Endothelial cell of umbilical vein (primary cell): ENCODE measurements at regions not wholly inside any gene's neighbourhood (a gene's known extent, or its start where the extent isn't known, plus 50 kb on each side); places are given as distances from the start of the nearest gene placed in this dataset.

Experiments used
- BruUV-seq: library from RNA; stranded (reverse); fragments of 400-500 nt; replicated peaks from 2 replicates; lab custom pipeline; 2021; lab: Mats Ljungman, UMichigan
- CTCF ChIA-PET: fragments of 300-600, 350-600 bp; sonication (Branson Sonifier 250); formaldehyde crosslinking; loops from one replicate; lab custom pipeline; 2021; ENCODE audit warnings: antibody characterized with exemption, inconsistent platforms; lab: Charles Lee
- POLR2A ChIA-PET: fragments of 300-600, 350-600 bp; sonication (Branson Sonifier 250); formaldehyde crosslinking; loops from one replicate; lab custom pipeline; 2021; ENCODE audit warnings: antibody characterized with exemption, inconsistent platforms; lab: Charles Lee
- DNase-seq: peaks from one replicate; pipeline ENCODE4 v3.0.0-alpha.2; 2011; ENCODE audit warnings: low read depth, low spot score
- FAIRE-seq: peaks from 2 replicates; lab custom pipeline; 2011; peaks lifted over from hg19 to GRCh38; lab: Jason Lieb, UNC
- H2AFZ ChIP-seq: 2 replicates; pipeline ENCODE4 v1.6.0; 2012; ENCODE audit warnings: low read depth, low read length, control low read depth, inconsistent platforms
- H3K27ac ChIP-seq: 2 replicates; pipeline ENCODE4 v1.5.1; 2011; ENCODE audit warnings: low read depth, mild to moderate bottlenecking, control low read depth, low read length, moderate library complexity; ENCODE audit not compliant: insufficient read depth
- H3K27me3 ChIP-seq, 2 experiments: 2 replicates each; pipeline versions ENCODE4 v1.6.0 to v1.6.1; 2011; ENCODE audit warnings: low read length in 2 of 2, mixed read lengths in 1 of 2; ENCODE audit not compliant: control insufficient read depth in 2 of 2, insufficient read depth in 2 of 2
- H3K36me3 ChIP-seq, 2 experiments: 2 replicates in 1 of 2; 3 replicates in 1 of 2; pipeline ENCODE4 v1.5.1; 2011; ENCODE audit warnings: low read length in 2 of 2, mild to moderate bottlenecking in 1 of 2, moderate library complexity in 1 of 2; ENCODE audit not compliant: control insufficient read depth in 2 of 2, insufficient read depth in 2 of 2; ENCODE audit errors: extremely low read depth in 1 of 2
- H3K4me1 ChIP-seq: 3 replicates; pipeline ENCODE4 v1.5.1; 2011; ENCODE audit warnings: mild to moderate bottlenecking, low read length; ENCODE audit not compliant: control insufficient read depth, insufficient read depth; ENCODE audit errors: extremely low read depth
- H3K4me2 ChIP-seq: 2 replicates; pipeline ENCODE4 v1.6.1; 2011; ENCODE audit warnings: low read length, control low read depth, mixed read lengths; ENCODE audit not compliant: insufficient read depth
- H3K4me3 ChIP-seq, 3 experiments: fragments of 200-600 bp in 1 of 3; sonication (generic), shearing (Covaris generic) in 1 of 3; replicated peaks in 1 of 3; 2 replicates each; pipeline ENCODE4 v1.5.1; 2011 to 2016; ENCODE audit warnings: control low read depth in 3 of 3, low read length in 3 of 3, mild to moderate bottlenecking in 2 of 3, inconsistent platforms in 1 of 3, low read depth in 1 of 3, moderate library complexity in 1 of 3; ENCODE audit not compliant: insufficient read depth in 1 of 3
- H3K79me2 ChIP-seq: 2 replicates; pipeline ENCODE4 v1.6.0; 2012; ENCODE audit warnings: low read length, inconsistent platforms; ENCODE audit not compliant: control insufficient read depth, insufficient read depth
- H3K9ac ChIP-seq: replicated peaks from 2 replicates; pipeline ENCODE3; 2011; ENCODE audit warnings: low read length, control low read depth; ENCODE audit not compliant: insufficient read depth; ENCODE audit errors: extremely low read depth
- H3K9me1 ChIP-seq: replicated peaks from 3 replicates; pipeline ENCODE4 v1.6.0; 2011; ENCODE audit warnings: mild to moderate bottlenecking, low read length; ENCODE audit not compliant: control insufficient read depth, insufficient read depth; ENCODE audit errors: extremely low read depth
- H3K9me3 ChIP-seq: replicated peaks from 2 replicates; pipeline ENCODE4 v1.5.1; 2012; ENCODE audit warnings: low read length, inconsistent platforms; ENCODE audit not compliant: control insufficient read depth, insufficient read depth
- H4K20me1 ChIP-seq: replicated peaks from 2 replicates; pipeline ENCODE3; 2011; ENCODE audit warnings: mild to moderate bottlenecking, low read length; ENCODE audit not compliant: control insufficient read depth, insufficient read depth; ENCODE audit errors: extremely low read depth
- CTCF ChIP-seq, 2 donors: IDR thresholded peaks; 1 replicate in 1 of 2; 2 replicates in 1 of 2; pipeline ENCODE4 v1.5.1; 2011; ENCODE audit warnings: low read length in 2 of 2, mild to moderate bottlenecking in 2 of 2, moderate library complexity in 2 of 2, control low read depth in 1 of 2, inconsistent platforms in 1 of 2, low read depth in 1 of 2; ENCODE audit not compliant: insufficient read depth in 1 of 2; ENCODE audit errors: extremely low read depth in 1 of 2
- EZH2 ChIP-seq: IDR thresholded peaks from 2 replicates; pipeline ENCODE4 v1.6.1; 2012; ENCODE audit warnings: borderline replicate concordance, low read depth, mild to moderate bottlenecking, moderate library complexity, low read length, inconsistent platforms; ENCODE audit not compliant: severe bottlenecking
- FOS ChIP-seq: IDR thresholded peaks from 2 replicates; pipeline ENCODE4 v1.6.1; 2011; ENCODE audit warnings: mild to moderate bottlenecking, low read length, moderate library complexity, borderline replicate concordance; ENCODE audit not compliant: insufficient read depth
- GATA2 ChIP-seq: IDR thresholded peaks from 2 replicates; pipeline ENCODE4 v1.7.0; 2011; ENCODE audit warnings: low read depth, mild to moderate bottlenecking, moderate library complexity, mixed read lengths, low read length; ENCODE audit not compliant: insufficient read length, insufficient read depth
- JUN ChIP-seq: IDR thresholded peaks from 2 replicates; pipeline ENCODE4 v1.6.1; 2011; ENCODE audit warnings: borderline replicate concordance, low read depth; ENCODE audit not compliant: insufficient read length, insufficient read depth
- MAX ChIP-seq: IDR thresholded peaks from 2 replicates; pipeline ENCODE4 v1.6.1; 2011; ENCODE audit not compliant: insufficient read depth, insufficient read length
- MYC ChIP-seq: IDR thresholded peaks from one replicate; pipeline ENCODE4 v1.6.1; 2011; ENCODE audit warnings: mild to moderate bottlenecking, low read depth, low read length
- POLR2A ChIP-seq: IDR thresholded peaks from 2 replicates; pipeline ENCODE4 v1.6.1; 2012; ENCODE audit warnings: low read depth, mild to moderate bottlenecking, control low read depth, low read length
- POLR2AphosphoS5 ChIP-seq: IDR thresholded peaks from 2 replicates; pipeline ENCODE4 v1.6.1; 2012; ENCODE audit warnings: low read depth, mild to moderate bottlenecking, control low read depth, low read length, moderate library complexity; ENCODE audit not compliant: insufficient read depth
- dilution Hi-C: fragments of 300-500 bp; cut with MboI; formaldehyde crosslinking; loops from one replicate; pipeline ENCODE4 v1.15.0; 2019; ENCODE audit warnings: low sequenced_read_pairs; ENCODE audit not compliant: extremely low pct_ligation_motif_present
- intact Hi-C: fragments of 100-400 bp; cut with micrococcal nuclease; formaldehyde crosslinking; loops from one replicate; pipeline ENCODE4 v1.10.0; 2022

- POLR2A ChIA-PET: no interaction called here
Observed at GRCh38 chr3:145176907-145177306, 984.1 kb downstream of the PLOD2 start.

More at GRCh38 chr3:145176907-145177306, 984.1 kb downstream of the PLOD2 start:
- H3K36me3 ChIP-seq: no peaks in the 10 kb centered on the region
- DNase-seq (no peak), FAIRE-seq (no peak)
- no peaks in the 10 kb centered on the region for H3K27me3 ChIP-seq
- no peak overlapping the region for H3K9ac ChIP-seq
- no peaks in the 10 kb centered on the region for H3K9me1 ChIP-seq
- no peak for TF ChIP-seq EZH2
- no peak for TF ChIP-seq FOS
- no peak for TF ChIP-seq JUN
- no peak for TF ChIP-seq MAX
- no peak for TF ChIP-seq GATA2
- TF ChIP-seq CTCF (IDR thresholded peaks at IDR 0.05; ENCODE audit: extremely low read depth in 1 of 2, insufficient read depth in 1 of 2, low read depth in 1 of 2, low read length in 2 of 2): no peak
- no peak for TF ChIP-seq POLR2AphosphoS5
- no peak for TF ChIP-seq POLR2A
- no peak for TF ChIP-seq MYC
- no peaks in the 10 kb centered on the region for H3K9me3 ChIP-seq
- H4K20me1 ChIP-seq: no peaks in the 10 kb centered on the region
- no peak overlapping the region for H3K27ac ChIP-seq
- no peak overlapping the region for H3K4me3 ChIP-seq
- no peaks in the 10 kb centered on the region for H3K4me1 ChIP-seq
- intact Hi-C loops (no loop called here), dilution Hi-C loops (no loop called here)
- no peak overlapping the region for H3K4me2 ChIP-seq
- CTCF ChIA-PET: no interaction called here
- no TSS peak for BruUV-seq
- H3K79me2 ChIP-seq: no peaks in the 10 kb centered on the region
- no peak overlapping the region for H2AFZ ChIP-seq
